BLaER1 (cell line): ENCODE measurements at regions not wholly inside any gene's neighbourhood (a gene's known extent, or its start where the extent isn't known, plus 50 kb on each side); places are given as distances from the start of the nearest gene placed in this dataset.

Source experiments
- H3K27ac ChIP-seq: shearing (Covaris generic); formaldehyde crosslinking; 2 replicates; pipeline ENCODE4 v1.8.1; 2022
- H3K27me3 ChIP-seq: shearing (Covaris generic); formaldehyde crosslinking; 2 replicates; pipeline ENCODE4 v1.8.1; 2022
- H3K36me3 ChIP-seq: shearing (Covaris generic); formaldehyde crosslinking; 2 replicates; pipeline ENCODE4 v1.8.1; 2022
- H3K4me1 ChIP-seq: shearing (Covaris generic); formaldehyde crosslinking; 2 replicates; pipeline ENCODE4 v1.8.1; 2022
- H3K4me2 ChIP-seq: shearing (Covaris generic); formaldehyde crosslinking; 2 replicates; pipeline ENCODE4 v1.8.1; 2022
- H3K4me3 ChIP-seq: shearing (Covaris generic); formaldehyde crosslinking; 2 replicates; pipeline ENCODE4 v1.8.1; 2022
- H3K9ac ChIP-seq: shearing (Covaris generic); formaldehyde crosslinking; 2 replicates; pipeline ENCODE4 v1.8.1; 2022
- H3K9me3 ChIP-seq: shearing (Covaris generic); formaldehyde crosslinking; 2 replicates; pipeline ENCODE4 v1.8.1; 2022
- H4K20me1 ChIP-seq: shearing (Covaris generic); formaldehyde crosslinking; 2 replicates; pipeline ENCODE4 v1.8.1; 2022
- Cebpa-rat ChIP-seq: shearing (Covaris generic); IDR thresholded peaks from 2 replicates; pipeline ENCODE4 v1.8.1; 2022

- Histone ChIP-seq H4K20me1 (no peaks in the 10 kb centered on the region), H3K4me1 (peaks cover 28% of the 10 kb centered on the region), H3K36me3 (no peaks in the 10 kb centered on the region), H3K4me3 (no peak overlapping the region), H3K9me3 (peaks cover 27% of the 10 kb centered on the region), H3K27me3 (no peaks in the 10 kb centered on the region), H3K27ac (no peak overlapping the region), H3K9ac (no peak overlapping the region), H3K4me2 (no peak overlapping the region)
- no peak for TF ChIP-seq Cebpa-rat
Measured at GRCh38 chr22:48106215-48106614, 1343.8 kb downstream of the TBC1D22A start.

GRCh38 chr22:48105259-48105658, 1342.8 kb downstream of the TBC1D22A start:
- Histone ChIP-seq H3K4me1 (peaks cover 38% of the 10 kb centered on the region), H3K9ac (no peak overlapping the region), H3K27ac (no peak overlapping the region), H3K27me3 (no peaks in the 10 kb centered on the region), H3K4me2 (peak overlapping the region; percentile 53), H4K20me1 (no peaks in the 10 kb centered on the region), H3K36me3 (no peaks in the 10 kb centered on the region), H3K9me3 (peaks cover 27% of the 10 kb centered on the region), H3K4me3 (no peak overlapping the region)
- no peak for TF ChIP-seq Cebpa-rat

- no peak for TF ChIP-seq Cebpa-rat
- no peak overlapping the region for H3K27ac ChIP-seq
- no peaks in the 10 kb centered on the region for H4K20me1 ChIP-seq
- no peaks in the 10 kb centered on the region for H3K36me3 ChIP-seq
- H3K9ac ChIP-seq = no peak overlapping the region
- H3K4me1 ChIP-seq = peaks cover 43% of the 10 kb centered on the region
- H3K4me3 ChIP-seq = no peak overlapping the region
- no peaks in the 10 kb centered on the region for H3K27me3 ChIP-seq
- peak overlapping the region; percentile 53 for H3K4me2 ChIP-seq
- H3K9me3 ChIP-seq = peaks cover 27% of the 10 kb centered on the region
Measured at GRCh38 chr22:48104766-48105165, 1342.3 kb downstream of the TBC1D22A start.

GRCh38 chr22:48104102-48104738, 1341.8 kb downstream of the TBC1D22A start:
- Histone ChIP-seq H3K4me3 (no peak overlapping the region), H4K20me1 (no peaks in the 10 kb centered on the region), H3K4me1 (peaks cover 48% of the 10 kb centered on the region), H3K4me2 (peak overlapping the region; percentile 53), H3K27ac (no peak overlapping the region), H3K27me3 (no peaks in the 10 kb centered on the region), H3K36me3 (no peaks in the 10 kb centered on the region), H3K9ac (no peak overlapping the region), H3K9me3 (peaks cover 26% of the 10 kb centered on the region)
- TF ChIP-seq Cebpa-rat = no peak

- no peak for TF ChIP-seq Cebpa-rat
Measured at GRCh38 chr22:48103126-48103875, 1340.9 kb downstream of the TBC1D22A start.

GRCh38 chr22:48102581-48102980, 1340.1 kb downstream of the TBC1D22A start:
- Histone ChIP-seq H3K9me3 (peaks cover 17% of the 10 kb centered on the region), H3K27me3 (no peaks in the 10 kb centered on the region), H3K4me2 (no peak overlapping the region), H3K9ac (no peak overlapping the region), H3K27ac (no peak overlapping the region), H3K36me3 (no peaks in the 10 kb centered on the region), H3K4me1 (peaks cover 61% of the 10 kb centered on the region), H3K4me3 (no peak overlapping the region), H4K20me1 (no peaks in the 10 kb centered on the region)
- no peak for TF ChIP-seq Cebpa-rat

More at GRCh38 chr22:48103126-48103875, 1340.9 kb downstream of the TBC1D22A start:
- H3K4me1 ChIP-seq = peaks cover 56% of the 10 kb centered on the region
- H4K20me1 ChIP-seq = no peaks in the 10 kb centered on the region
- no peak overlapping the region for H3K4me2 ChIP-seq
- H3K9ac ChIP-seq = no peak overlapping the region
- H3K4me3 ChIP-seq = no peak overlapping the region
- H3K36me3 ChIP-seq = no peaks in the 10 kb centered on the region
- H3K27ac ChIP-seq = no peak overlapping the region
- H3K27me3 ChIP-seq = no peaks in the 10 kb centered on the region
- peaks cover 17% of the 10 kb centered on the region for H3K9me3 ChIP-seq

GRCh38 chr22:48101704-48102103, 1339.3 kb downstream of the TBC1D22A start:
- peak overlapping the region; percentile 97 for H3K27ac ChIP-seq

GRCh38 chr22:48100685-48101417, 1338.4 kb downstream of the TBC1D22A start:
- Histone ChIP-seq H3K9ac (peak overlapping the region; percentile 84), H3K4me3 (peak overlapping the region; percentile 67), H3K36me3 (no peaks in the 10 kb centered on the region), H3K27ac (peak overlapping the region; percentile 97), H3K4me1 (peaks cover 77% of the 10 kb centered on the region), H4K20me1 (no peaks in the 10 kb centered on the region), H3K9me3 (peaks cover 17% of the 10 kb centered on the region), H3K27me3 (no peaks in the 10 kb centered on the region), H3K4me2 (peak overlapping the region; percentile 99)
- TF ChIP-seq Cebpa-rat = no peak

More at GRCh38 chr22:48101704-48102103, 1339.3 kb downstream of the TBC1D22A start:
- peaks cover 70% of the 10 kb centered on the region for H3K4me1 ChIP-seq
- no peak for TF ChIP-seq Cebpa-rat
- peak overlapping the region; percentile 99 for H3K4me2 ChIP-seq
- H3K9ac ChIP-seq = no peak overlapping the region
- no peak overlapping the region; the same call in 1 of the 2 replicates for H3K4me3 ChIP-seq
- H3K9me3 ChIP-seq = peaks cover 17% of the 10 kb centered on the region
- no peaks in the 10 kb centered on the region for H3K27me3 ChIP-seq
- H3K36me3 ChIP-seq = no peaks in the 10 kb centered on the region
- no peaks in the 10 kb centered on the region for H4K20me1 ChIP-seq

GRCh38 chr22:48099671-48100070, 1337.2 kb downstream of the TBC1D22A start:
- Histone ChIP-seq H3K4me1 (peaks cover 80% of the 10 kb centered on the region), H3K27me3 (no peaks in the 10 kb centered on the region), H3K9me3 (peaks cover 17% of the 10 kb centered on the region), H3K9ac (peak overlapping the region; percentile 84), H4K20me1 (no peaks in the 10 kb centered on the region), H3K4me3 (peak overlapping the region; percentile 67), H3K27ac (peak overlapping the region; percentile 97), H3K4me2 (peak overlapping the region; percentile 99), H3K36me3 (no peaks in the 10 kb centered on the region)
- TF ChIP-seq Cebpa-rat = no peak
